H1 (cell line): ENCODE measurements at regions not wholly inside any gene's neighbourhood (a gene's known extent, or its start where the extent isn't known, plus 50 kb on each side); places are given as distances from the start of the nearest gene placed in this dataset.

Source experiments
- TF ChIP-seq, protein P1 (sequence below): fragments of 300-600 bp; sonication (generic); IDR thresholded peaks from 2 replicates; pipeline ENCODE4 v1.7.1; 2012; ENCODE audit warnings: low read length, moderate library complexity, mild to moderate bottlenecking, inconsistent platforms; ENCODE audit not compliant: insufficient replicate concordance

DNA sequence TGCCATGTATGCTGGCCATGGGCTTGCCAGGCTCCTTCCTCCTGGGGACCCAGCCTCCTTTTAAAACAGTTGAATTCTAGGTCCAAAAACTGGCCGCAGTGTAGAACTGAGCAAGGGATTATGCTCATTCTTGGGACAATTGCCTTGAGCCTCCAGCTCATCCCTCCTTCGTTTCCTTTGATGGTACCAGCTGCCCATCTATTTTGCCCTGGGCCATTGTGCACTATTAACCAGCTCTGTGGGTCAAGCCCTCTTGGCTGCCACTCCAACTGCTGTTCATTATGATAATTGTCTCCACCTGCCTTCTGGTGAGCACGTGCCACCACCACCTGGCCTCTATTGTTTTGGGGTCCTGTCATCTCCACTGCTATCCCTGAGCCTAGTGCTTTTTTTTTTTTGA is 75.8 kb upstream of the SYN2 start (continued):
- TF ChIP-seq, protein P1, sequence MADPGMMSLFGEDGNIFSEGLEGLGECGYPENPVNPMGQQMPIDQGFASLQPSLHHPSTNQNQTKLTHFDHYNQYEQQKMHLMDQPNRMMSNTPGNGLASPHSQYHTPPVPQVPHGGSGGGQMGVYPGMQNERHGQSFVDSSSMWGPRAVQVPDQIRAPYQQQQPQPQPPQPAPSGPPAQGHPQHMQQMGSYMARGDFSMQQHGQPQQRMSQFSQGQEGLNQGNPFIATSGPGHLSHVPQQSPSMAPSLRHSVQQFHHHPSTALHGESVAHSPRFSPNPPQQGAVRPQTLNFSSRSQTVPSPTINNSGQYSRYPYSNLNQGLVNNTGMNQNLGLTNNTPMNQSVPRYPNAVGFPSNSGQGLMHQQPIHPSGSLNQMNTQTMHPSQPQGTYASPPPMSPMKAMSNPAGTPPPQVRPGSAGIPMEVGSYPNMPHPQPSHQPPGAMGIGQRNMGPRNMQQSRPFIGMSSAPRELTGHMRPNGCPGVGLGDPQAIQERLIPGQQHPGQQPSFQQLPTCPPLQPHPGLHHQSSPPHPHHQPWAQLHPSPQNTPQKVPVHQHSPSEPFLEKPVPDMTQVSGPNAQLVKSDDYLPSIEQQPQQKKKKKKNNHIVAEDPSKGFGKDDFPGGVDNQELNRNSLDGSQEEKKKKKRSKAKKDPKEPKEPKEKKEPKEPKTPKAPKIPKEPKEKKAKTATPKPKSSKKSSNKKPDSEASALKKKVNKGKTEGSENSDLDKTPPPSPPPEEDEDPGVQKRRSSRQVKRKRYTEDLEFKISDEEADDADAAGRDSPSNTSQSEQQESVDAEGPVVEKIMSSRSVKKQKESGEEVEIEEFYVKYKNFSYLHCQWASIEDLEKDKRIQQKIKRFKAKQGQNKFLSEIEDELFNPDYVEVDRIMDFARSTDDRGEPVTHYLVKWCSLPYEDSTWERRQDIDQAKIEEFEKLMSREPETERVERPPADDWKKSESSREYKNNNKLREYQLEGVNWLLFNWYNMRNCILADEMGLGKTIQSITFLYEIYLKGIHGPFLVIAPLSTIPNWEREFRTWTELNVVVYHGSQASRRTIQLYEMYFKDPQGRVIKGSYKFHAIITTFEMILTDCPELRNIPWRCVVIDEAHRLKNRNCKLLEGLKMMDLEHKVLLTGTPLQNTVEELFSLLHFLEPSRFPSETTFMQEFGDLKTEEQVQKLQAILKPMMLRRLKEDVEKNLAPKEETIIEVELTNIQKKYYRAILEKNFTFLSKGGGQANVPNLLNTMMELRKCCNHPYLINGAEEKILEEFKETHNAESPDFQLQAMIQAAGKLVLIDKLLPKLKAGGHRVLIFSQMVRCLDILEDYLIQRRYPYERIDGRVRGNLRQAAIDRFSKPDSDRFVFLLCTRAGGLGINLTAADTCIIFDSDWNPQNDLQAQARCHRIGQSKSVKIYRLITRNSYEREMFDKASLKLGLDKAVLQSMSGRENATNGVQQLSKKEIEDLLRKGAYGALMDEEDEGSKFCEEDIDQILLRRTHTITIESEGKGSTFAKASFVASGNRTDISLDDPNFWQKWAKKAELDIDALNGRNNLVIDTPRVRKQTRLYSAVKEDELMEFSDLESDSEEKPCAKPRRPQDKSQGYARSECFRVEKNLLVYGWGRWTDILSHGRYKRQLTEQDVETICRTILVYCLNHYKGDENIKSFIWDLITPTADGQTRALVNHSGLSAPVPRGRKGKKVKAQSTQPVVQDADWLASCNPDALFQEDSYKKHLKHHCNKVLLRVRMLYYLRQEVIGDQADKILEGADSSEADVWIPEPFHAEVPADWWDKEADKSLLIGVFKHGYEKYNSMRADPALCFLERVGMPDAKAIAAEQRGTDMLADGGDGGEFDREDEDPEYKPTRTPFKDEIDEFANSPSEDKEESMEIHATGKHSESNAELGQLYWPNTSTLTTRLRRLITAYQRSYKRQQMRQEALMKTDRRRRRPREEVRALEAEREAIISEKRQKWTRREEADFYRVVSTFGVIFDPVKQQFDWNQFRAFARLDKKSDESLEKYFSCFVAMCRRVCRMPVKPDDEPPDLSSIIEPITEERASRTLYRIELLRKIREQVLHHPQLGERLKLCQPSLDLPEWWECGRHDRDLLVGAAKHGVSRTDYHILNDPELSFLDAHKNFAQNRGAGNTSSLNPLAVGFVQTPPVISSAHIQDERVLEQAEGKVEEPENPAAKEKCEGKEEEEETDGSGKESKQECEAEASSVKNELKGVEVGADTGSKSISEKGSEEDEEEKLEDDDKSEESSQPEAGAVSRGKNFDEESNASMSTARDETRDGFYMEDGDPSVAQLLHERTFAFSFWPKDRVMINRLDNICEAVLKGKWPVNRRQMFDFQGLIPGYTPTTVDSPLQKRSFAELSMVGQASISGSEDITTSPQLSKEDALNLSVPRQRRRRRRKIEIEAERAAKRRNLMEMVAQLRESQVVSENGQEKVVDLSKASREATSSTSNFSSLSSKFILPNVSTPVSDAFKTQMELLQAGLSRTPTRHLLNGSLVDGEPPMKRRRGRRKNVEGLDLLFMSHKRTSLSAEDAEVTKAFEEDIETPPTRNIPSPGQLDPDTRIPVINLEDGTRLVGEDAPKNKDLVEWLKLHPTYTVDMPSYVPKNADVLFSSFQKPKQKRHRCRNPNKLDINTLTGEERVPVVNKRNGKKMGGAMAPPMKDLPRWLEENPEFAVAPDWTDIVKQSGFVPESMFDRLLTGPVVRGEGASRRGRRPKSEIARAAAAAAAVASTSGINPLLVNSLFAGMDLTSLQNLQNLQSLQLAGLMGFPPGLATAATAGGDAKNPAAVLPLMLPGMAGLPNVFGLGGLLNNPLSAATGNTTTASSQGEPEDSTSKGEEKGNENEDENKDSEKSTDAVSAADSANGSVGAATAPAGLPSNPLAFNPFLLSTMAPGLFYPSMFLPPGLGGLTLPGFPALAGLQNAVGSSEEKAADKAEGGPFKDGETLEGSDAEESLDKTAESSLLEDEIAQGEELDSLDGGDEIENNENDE: no peak
- TF ChIP-seq, all 59 proteins: peak for 0
